ENCODE measurements at regions not wholly inside any gene's neighbourhood (a gene's known extent, or its start where the extent isn't known, plus 50 kb on each side); places are given as distances from the start of the nearest gene placed in this dataset.
"Not testable (repeated sequence)": the region's sequence is repeated elsewhere in the genome, so short reads cannot be mapped to it uniquely, and the experiment has no call there.

- DNase-seq (ENCODE audit: low read depth) = no peak
- no peak overlapping the region for H3K4me3 ChIP-seq (ENCODE audit: low read length)
- TF ChIP-seq CTCF (IDR thresholded peaks at IDR 0.05; ENCODE audit: insufficient read depth, low read depth, low read length, missing control alignments) = no peak
Measured at GRCh38 chr2:198517976-198518375, 713.6 kb downstream of the PLCL1 start.

GRCh38 chr2:198508610-198509009 is 704.2 kb downstream of the PLCL1 start:
- not testable (repeated sequence) for DNase-seq (ENCODE audit: low read depth); H3K4me3 ChIP-seq (ENCODE audit: low read length)

- DNase-seq (ENCODE audit: low read depth) = no peak
- no peak for TF ChIP-seq CTCF (IDR thresholded peaks at IDR 0.05; ENCODE audit: insufficient read depth, low read depth, low read length, missing control alignments)
- no peak overlapping the region for H3K4me3 ChIP-seq (ENCODE audit: low read length)
Measured at GRCh38 chr2:198499539-198499938, 695.1 kb downstream of the PLCL1 start.

GRCh38 chr2:198498516-198498915 is 694.1 kb downstream of the PLCL1 start:
- no peak overlapping the region for H3K4me3 ChIP-seq (ENCODE audit: low read length)
- no peak for TF ChIP-seq CTCF (IDR thresholded peaks at IDR 0.05; ENCODE audit: insufficient read depth, low read depth, low read length, missing control alignments)
- DNase-seq (ENCODE audit: low read depth) = no peak

GRCh38 chr2:198498048-198498447 is 693.7 kb downstream of the PLCL1 start:
- TF ChIP-seq CTCF (IDR thresholded peaks at IDR 0.05; ENCODE audit: insufficient read depth, low read depth, low read length, missing control alignments) = no peak
- H3K4me3 ChIP-seq (ENCODE audit: low read length) = no peak overlapping the region
- no peak for DNase-seq (ENCODE audit: low read depth)

GRCh38 chr2:198494931-198495330 is 690.5 kb downstream of the PLCL1 start:
- no peak for TF ChIP-seq CTCF (IDR thresholded peaks at IDR 0.05; ENCODE audit: insufficient read depth, low read depth, low read length, missing control alignments)
- no peak for DNase-seq (ENCODE audit: low read depth)
- H3K4me3 ChIP-seq (ENCODE audit: low read length) = no peak overlapping the region

- no peak for TF ChIP-seq CTCF (IDR thresholded peaks at IDR 0.05; ENCODE audit: insufficient read depth, low read depth, low read length, missing control alignments)
- no peak overlapping the region for H3K4me3 ChIP-seq (ENCODE audit: low read length)
- DNase-seq (ENCODE audit: low read depth) = peak; percentile 52
Measured at GRCh38 chr2:198490748-198491147, 686.4 kb downstream of the PLCL1 start.

- TF ChIP-seq CTCF (IDR thresholded peaks at IDR 0.05; ENCODE audit: insufficient read depth, low read depth, low read length, missing control alignments) = no peak
- DNase-seq (ENCODE audit: low read depth) = no peak
- H3K4me3 ChIP-seq (ENCODE audit: low read length) = no peak overlapping the region
Measured at GRCh38 chr2:198488964-198489363, 684.6 kb downstream of the PLCL1 start.
